WI38 (cell line): ENCODE measurements at regions not wholly inside any gene's neighbourhood (a gene's known extent, or its start where the extent isn't known, plus 50 kb on each side); places are given as distances from the start of the nearest gene placed in this dataset.
"Not testable (repeated sequence)": the region's sequence is repeated elsewhere in the genome, so short reads cannot be mapped to it uniquely, and the experiment has no call there.

ENCODE experiments used
- H3K4me3 ChIP-seq: 2 replicates; pipeline ENCODE4 v1.5.1; 2011; ENCODE audit warnings: low read depth, mild to moderate bottlenecking, control low read depth, low read length
- CTCF ChIP-seq: IDR thresholded peaks from 2 replicates; pipeline ENCODE4 v1.5.1; 2012; ENCODE audit warnings: low read depth, mild to moderate bottlenecking, control low read depth, low read length

- TF ChIP-seq CTCF: no peak
- H3K4me3 ChIP-seq: no peak overlapping the region
Observed at GRCh38 chr14:30243207-30243606, 315.6 kb upstream of the PRKD1 start.

GRCh38 chr14:30243805-30244204, 315.2 kb upstream of the G2E3 start:
- TF ChIP-seq CTCF: no peak
- no peak overlapping the region for H3K4me3 ChIP-seq

DNA sequence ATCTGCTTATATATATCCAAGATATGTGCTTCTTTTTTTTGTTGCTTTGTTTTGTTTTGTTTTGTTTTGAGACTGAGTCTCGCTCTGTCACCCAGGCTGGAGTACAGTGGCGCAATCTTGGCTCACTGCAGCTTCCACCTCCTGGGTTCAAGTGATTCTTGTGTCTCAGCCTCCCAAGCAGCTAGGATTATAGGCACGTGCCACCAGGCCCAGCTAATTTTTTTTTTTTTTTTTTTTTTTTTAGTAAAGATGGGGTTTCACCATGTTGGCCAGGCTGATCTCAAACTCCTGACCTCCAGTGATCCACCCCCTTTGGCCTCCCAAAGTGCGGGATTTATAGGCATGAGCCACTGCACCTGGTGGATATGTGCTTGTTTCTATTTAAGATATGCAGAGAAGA, 314.6 kb upstream of the G2E3 start:
- H3K4me3 ChIP-seq: not testable (repeated sequence)

- no peak overlapping the region for H3K4me3 ChIP-seq
- no peak for TF ChIP-seq CTCF
Observed at GRCh38 chr14:30251017-30251416, 307.9 kb upstream of the G2E3 start.

- H3K4me3 ChIP-seq: no peak overlapping the region
Observed at GRCh38 chr14:30251557-30252100, 307.3 kb upstream of the G2E3 start.

GRCh38 chr14:30252151-30252550, 306.8 kb upstream of the G2E3 start:
- H3K4me3 ChIP-seq: no peak overlapping the region
- TF ChIP-seq CTCF: no peak

More at GRCh38 chr14:30251557-30252100, 307.3 kb upstream of the G2E3 start:
- no peak for TF ChIP-seq CTCF

DNA sequence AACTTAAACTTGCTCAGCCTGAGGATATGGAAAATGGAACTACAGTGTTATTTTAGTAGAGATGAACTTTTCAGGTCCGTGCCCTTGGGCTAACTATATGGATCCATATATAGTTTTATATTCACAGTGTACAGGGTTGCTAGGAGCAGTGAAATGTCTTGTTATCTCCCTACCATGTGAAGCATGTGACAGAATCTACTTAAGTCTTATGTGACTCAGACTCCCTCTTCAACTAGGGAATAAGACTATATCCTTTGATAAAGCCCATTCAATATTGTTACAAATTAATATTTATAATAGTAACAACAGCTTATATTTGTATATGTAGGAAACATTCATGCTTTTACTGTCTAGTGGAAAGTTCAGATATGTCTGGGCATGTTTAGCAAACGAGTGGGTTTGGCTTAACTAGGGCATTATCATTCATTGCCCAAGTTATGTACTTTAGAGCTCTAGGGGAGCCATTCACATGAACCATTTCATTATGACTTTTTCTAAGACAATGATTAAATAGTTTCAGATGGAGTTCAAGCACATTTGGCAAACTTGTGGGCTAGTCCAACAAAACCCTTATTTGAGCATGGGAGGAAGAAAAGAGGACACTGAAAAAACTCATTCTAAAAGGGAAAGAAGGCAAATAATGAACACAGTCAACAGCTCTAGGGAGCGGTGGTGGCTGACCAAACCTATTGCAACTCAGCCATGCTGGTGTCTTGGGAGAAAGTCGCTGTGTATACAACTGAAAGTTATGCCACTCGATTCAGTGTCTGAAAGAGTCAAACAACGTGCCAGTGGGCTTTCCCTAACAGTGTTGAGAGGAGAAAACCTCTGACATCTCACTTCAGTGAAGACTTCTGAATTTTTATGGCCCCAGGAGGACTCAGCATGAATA, 305.9 kb upstream of the G2E3 start:
- H3K4me3 ChIP-seq: no peak overlapping the region
- TF ChIP-seq CTCF: no peak

DNA sequence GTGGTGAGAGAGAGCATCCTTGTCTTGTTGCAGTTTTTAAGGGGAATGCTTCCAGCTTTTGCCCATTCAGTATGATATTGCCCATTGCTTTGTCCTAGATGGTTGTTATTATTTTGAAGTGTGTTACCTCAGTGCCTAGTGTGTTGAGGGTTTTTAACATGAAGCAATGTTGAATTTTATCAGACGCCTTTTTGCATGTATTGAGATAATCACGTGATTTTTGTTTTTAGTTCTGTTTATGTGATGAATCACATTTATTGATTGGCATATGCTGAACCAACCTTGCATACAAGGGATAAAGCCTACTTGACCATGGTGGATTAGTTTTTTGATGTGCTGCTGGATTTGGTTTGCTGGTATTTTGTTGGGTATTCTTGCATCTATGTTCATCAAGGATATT, 302.3 kb upstream of the G2E3 start:
- no peak for TF ChIP-seq CTCF
- no peak overlapping the region for H3K4me3 ChIP-seq
